ENCODE measurements at regions not wholly inside any gene's neighbourhood (a gene's known extent, or its start where the extent isn't known, plus 50 kb on each side); places are given as distances from the start of the nearest gene placed in this dataset.

DNA sequence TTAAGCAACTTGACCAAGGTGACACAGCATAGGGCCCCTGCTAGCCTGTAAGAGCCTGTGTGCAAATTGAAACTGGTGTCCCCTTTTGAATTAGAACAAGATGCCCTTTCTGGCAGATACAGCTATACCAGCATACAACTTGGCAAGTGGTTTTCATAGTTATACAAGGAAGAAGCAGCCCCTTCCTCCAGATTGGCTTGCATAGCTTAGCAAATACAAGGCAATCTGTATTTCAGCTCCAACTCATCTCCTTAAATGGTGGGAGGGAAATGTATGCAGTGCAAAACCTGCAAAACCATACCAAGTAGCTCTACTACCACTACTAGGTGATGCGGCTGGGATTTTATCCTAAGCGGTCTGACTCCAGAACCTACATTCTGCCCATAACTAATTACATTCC lies 427.1 kb downstream of the HAPSTR1 start:
- TF ChIP-seq, protein P1, sequence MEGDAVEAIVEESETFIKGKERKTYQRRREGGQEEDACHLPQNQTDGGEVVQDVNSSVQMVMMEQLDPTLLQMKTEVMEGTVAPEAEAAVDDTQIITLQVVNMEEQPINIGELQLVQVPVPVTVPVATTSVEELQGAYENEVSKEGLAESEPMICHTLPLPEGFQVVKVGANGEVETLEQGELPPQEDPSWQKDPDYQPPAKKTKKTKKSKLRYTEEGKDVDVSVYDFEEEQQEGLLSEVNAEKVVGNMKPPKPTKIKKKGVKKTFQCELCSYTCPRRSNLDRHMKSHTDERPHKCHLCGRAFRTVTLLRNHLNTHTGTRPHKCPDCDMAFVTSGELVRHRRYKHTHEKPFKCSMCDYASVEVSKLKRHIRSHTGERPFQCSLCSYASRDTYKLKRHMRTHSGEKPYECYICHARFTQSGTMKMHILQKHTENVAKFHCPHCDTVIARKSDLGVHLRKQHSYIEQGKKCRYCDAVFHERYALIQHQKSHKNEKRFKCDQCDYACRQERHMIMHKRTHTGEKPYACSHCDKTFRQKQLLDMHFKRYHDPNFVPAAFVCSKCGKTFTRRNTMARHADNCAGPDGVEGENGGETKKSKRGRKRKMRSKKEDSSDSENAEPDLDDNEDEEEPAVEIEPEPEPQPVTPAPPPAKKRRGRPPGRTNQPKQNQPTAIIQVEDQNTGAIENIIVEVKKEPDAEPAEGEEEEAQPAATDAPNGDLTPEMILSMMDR (IDR thresholded peaks at IDR 0.05; ENCODE audit: low read depth, low read length), result no peak
- TF ChIP-seq POLR2A (IDR thresholded peaks at IDR 0.05; ENCODE audit: extremely low read depth, insufficient read length) (no peak), MYC (IDR thresholded peaks at IDR 0.05; ENCODE audit: low read depth, low read length) (no peak)

Measured in NB4 (cell line).